ENCODE measurements at regions not wholly inside any gene's neighbourhood (a gene's known extent, or its start where the extent isn't known, plus 50 kb on each side); places are given as distances from the start of the nearest gene placed in this dataset.

DNA sequence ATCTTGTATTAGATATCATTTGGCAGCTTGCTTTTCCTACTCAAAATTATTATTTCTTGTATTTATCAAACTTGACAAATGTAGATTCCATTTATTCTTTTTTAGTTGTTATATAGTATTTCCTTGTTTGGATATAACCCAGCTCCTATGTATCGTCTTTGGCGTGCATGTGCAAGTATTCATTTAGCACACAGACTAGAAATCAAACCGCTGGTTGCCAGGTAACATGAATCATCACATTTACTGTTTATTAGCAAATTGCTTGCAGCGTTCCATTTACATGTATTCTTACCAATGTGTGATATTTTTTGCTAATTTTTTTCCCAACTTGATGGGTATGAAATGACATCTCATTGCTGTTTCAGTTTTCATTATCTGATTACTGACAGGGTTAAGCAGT, 2089.7 kb upstream of the CELF4 start:
- no peaks in the 10 kb centered on the region for H3K27me3 ChIP-seq (replicated peaks in 1 of 2; ENCODE audit: control insufficient read depth in 2 of 2, extremely low read depth in 1 of 2, insufficient read depth in 2 of 2, low read length in 1 of 2)
- H3K36me3 ChIP-seq (ENCODE audit: control insufficient read depth in 2 of 2, extremely low read depth in 1 of 2, insufficient read depth in 1 of 2, low read length in 1 of 2), result no peaks in the 10 kb centered on the region
- no CpG with 5 or more reads among the region's 4 CpGs for WGBS (ENCODE audit: insufficient coverage)
- ATAC-seq (replicated peaks in 1 of 4) (no peak), DNase-seq (no peak)
- no peaks in the 10 kb centered on the region for H3K4me1 ChIP-seq (ENCODE audit: control insufficient read depth in 1 of 2, extremely low read depth in 1 of 2, insufficient read depth in 2 of 2, low read length in 2 of 2)
- POLR2A ChIA-PET, result interaction anchor here in 1 of 2 donors (0.5 kb wide), 1 partner anchor 741 kb away, joined by 6 read pairs; no protein-coding TSS in a partner anchor
- H3K27ac Mint-ChIP-seq, result no peak overlapping the region
- H3K9me3 ChIP-seq, result no peaks in the 10 kb centered on the region
- no peak overlapping the region for H3K27ac ChIP-seq (ENCODE audit: low read length)
- H3K36me3 Mint-ChIP-seq, result no peaks in the 10 kb centered on the region
- H3K4me1 Mint-ChIP-seq, result no peaks in the 10 kb centered on the region
- no peak overlapping the region for H3K4me3 ChIP-seq (ENCODE audit: control insufficient read depth in 1 of 2, extremely low read depth in 1 of 2, low read length in 1 of 2)
- H3K4me3 Mint-ChIP-seq, result no peak overlapping the region
- CTCF ChIA-PET, result no interaction called here
- peaks cover 0 to 4% (median 0%) of the 10 kb centered on the region in 3 donors for H3K9me3 Mint-ChIP-seq
- no peaks in the 10 kb centered on the region for H3K27me3 Mint-ChIP-seq

DNA sequence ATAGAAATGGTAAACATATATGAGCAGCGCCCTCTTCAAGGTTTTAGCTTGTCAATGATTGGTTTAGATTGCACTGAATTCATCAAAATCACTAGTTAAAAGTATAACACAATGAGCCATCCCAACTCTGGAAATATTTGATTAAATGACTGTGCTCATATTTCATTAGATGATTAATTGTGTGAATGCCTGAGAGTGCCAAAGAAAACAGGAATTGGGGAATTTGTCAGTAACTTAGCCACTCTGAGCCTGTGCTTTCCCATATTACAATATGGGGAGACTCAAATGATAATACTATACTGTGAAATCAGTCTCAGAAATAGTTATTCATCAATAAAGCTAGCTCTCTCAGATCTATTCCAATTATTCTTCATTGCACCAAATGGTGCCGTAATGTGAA, 2087.6 kb upstream of the CELF4 start:
- Histone ChIP-seq H3K36me3 (ENCODE audit: control insufficient read depth in 2 of 2, extremely low read depth in 1 of 2, insufficient read depth in 1 of 2, low read length in 1 of 2) (no peaks in the 10 kb centered on the region), H3K9me3 (no peaks in the 10 kb centered on the region), H3K27me3 (replicated peaks in 1 of 2; ENCODE audit: control insufficient read depth in 2 of 2, extremely low read depth in 1 of 2, insufficient read depth in 2 of 2, low read length in 1 of 2) (no peaks in the 10 kb centered on the region), H3K27ac (ENCODE audit: low read length) (no peak overlapping the region), H3K4me1 (ENCODE audit: control insufficient read depth in 1 of 2, extremely low read depth in 1 of 2, insufficient read depth in 2 of 2, low read length in 2 of 2) (no peaks in the 10 kb centered on the region), H3K4me3 (ENCODE audit: control insufficient read depth in 1 of 2, extremely low read depth in 1 of 2, low read length in 1 of 2) (no peak overlapping the region)
- no peaks in the 10 kb centered on the region for H3K4me1 Mint-ChIP-seq
- no peak for ATAC-seq (replicated peaks in 1 of 4)
- H3K27me3 Mint-ChIP-seq, result no peaks in the 10 kb centered on the region
- H3K4me3 Mint-ChIP-seq, result no peak overlapping the region
- CTCF ChIA-PET, result no interaction called here
- no CpG with 5 or more reads among the region's 2 CpGs for WGBS (ENCODE audit: insufficient coverage)
- POLR2A ChIA-PET, result no interaction called here
- peaks cover 0 to 9% (median 0%) of the 10 kb centered on the region in 3 donors for H3K9me3 Mint-ChIP-seq
- no peak overlapping the region for H3K27ac Mint-ChIP-seq
- H3K36me3 Mint-ChIP-seq, result no peaks in the 10 kb centered on the region
- DNase-seq, result no peak

DNA sequence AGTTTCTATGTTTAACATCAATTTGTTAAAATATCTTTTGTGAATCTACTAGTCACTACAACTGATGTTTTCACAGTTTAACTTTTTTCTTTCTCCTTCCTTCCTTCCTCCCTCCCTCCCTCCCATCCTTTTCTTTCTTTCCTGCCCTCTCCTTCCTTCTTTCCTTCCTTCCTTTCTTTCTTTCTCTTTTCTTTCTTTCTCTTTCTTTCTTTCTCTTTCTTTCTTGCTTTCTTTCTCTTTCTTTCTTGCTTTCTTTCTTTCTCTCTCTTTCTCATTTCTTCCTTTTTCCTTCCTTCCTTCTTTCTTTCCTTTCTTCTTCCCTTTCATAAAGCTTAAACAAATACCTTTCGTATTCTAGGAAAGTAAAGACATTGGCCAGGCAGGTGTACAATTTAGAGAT, 2083.0 kb upstream of the CELF4 start:
- no CpG with 5 or more reads among the region's 1 CpG for WGBS (ENCODE audit: insufficient coverage)
- no peaks in the 10 kb centered on the region for H3K4me1 ChIP-seq (ENCODE audit: control insufficient read depth in 1 of 2, extremely low read depth in 1 of 2, insufficient read depth in 2 of 2, low read length in 2 of 2)
- POLR2A ChIA-PET, result no interaction called here

DNA sequence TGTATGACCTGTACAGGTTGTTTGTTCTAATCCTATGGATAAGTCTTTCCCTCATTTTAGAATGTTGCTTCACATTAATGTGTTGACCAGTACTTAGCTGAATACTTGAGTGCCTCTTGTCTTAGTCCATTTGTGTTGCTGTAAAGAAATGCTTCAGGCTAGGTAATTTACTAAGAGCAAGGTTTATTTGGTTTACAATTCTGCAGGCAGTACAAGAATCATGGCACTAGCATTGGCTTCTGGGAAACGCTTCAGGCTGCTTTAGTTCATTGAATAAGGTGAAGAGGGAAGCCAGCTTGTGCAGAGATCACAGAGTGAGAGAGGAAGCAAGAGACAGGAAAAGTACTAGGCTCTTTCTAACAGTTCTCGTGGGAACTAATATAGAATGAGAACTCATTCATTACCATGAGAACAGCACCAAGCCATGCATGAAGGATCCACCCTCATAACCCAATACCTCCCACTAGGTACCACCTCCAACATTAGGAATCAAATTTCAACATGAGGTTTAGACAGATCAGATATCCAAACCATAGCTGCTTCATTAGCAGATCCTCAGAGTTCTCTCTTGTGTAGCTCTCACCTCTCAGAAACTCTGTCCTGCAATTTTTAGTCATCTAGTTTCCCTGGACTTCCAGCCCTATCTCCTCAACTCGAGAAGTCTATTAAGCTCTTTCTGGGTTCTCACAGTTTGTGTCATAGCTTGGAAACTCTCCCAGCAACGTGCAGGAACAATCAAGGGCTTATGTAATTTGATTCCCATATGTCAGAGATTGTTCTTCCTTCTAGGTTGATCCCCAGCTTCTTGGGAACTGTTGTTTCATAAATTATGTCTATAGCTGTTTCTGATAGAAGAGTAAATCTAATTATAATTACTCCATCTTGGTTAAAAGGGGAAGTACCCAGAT, 2082.3 kb upstream of the CELF4 start:
- Histone ChIP-seq H3K4me3 (ENCODE audit: control insufficient read depth in 1 of 2, extremely low read depth in 1 of 2, low read length in 1 of 2) (no peak overlapping the region), H3K27me3 (replicated peaks in 1 of 2; ENCODE audit: control insufficient read depth in 2 of 2, extremely low read depth in 1 of 2, insufficient read depth in 2 of 2, low read length in 1 of 2) (no peaks in the 10 kb centered on the region), H3K9me3 (no peaks in the 10 kb centered on the region), H3K36me3 (ENCODE audit: control insufficient read depth in 2 of 2, extremely low read depth in 1 of 2, insufficient read depth in 1 of 2, low read length in 1 of 2) (no peaks in the 10 kb centered on the region), H3K27ac (ENCODE audit: low read length) (no peak overlapping the region), H3K4me1 (ENCODE audit: control insufficient read depth in 1 of 2, extremely low read depth in 1 of 2, insufficient read depth in 2 of 2, low read length in 2 of 2) (no peaks in the 10 kb centered on the region)
- no peak for DNase-seq
- no peaks in the 10 kb centered on the region for H3K4me1 Mint-ChIP-seq
- no peaks in the 10 kb centered on the region for H3K27me3 Mint-ChIP-seq
- ChIA-PET POLR2A (no interaction called here), CTCF (no interaction called here)
- no peak overlapping the region for H3K4me3 Mint-ChIP-seq
- 67% methylated on average over 2 of the region's 4 CpGs for WGBS (ENCODE audit: insufficient coverage)
- no peak overlapping the region for H3K27ac Mint-ChIP-seq
- ATAC-seq (replicated peaks in 1 of 4), result no peak
- no peaks in the 10 kb centered on the region for H3K36me3 Mint-ChIP-seq
- peaks cover 0 to 10% (median 6%) of the 10 kb centered on the region in 3 donors for H3K9me3 Mint-ChIP-seq

More for the DNA sequence above, 2083.0 kb upstream of the CELF4 start:
- Mint-ChIP-seq H3K4me1 (no peaks in the 10 kb centered on the region), H3K9me3 (peaks cover 0 to 10% (median 3%) of the 10 kb centered on the region in 3 donors), H3K27me3 (no peaks in the 10 kb centered on the region), H3K4me3 (no peak overlapping the region), H3K36me3 (no peaks in the 10 kb centered on the region), H3K27ac (no peak overlapping the region)
- CTCF ChIA-PET, result no interaction called here
- no peak for DNase-seq
- ATAC-seq (replicated peaks in 1 of 4), result no peak
- Histone ChIP-seq H3K9me3 (no peaks in the 10 kb centered on the region), H3K27ac (ENCODE audit: low read length) (no peak overlapping the region), H3K36me3 (ENCODE audit: control insufficient read depth in 2 of 2, extremely low read depth in 1 of 2, insufficient read depth in 1 of 2, low read length in 1 of 2) (no peaks in the 10 kb centered on the region), H3K4me3 (ENCODE audit: control insufficient read depth in 1 of 2, extremely low read depth in 1 of 2, low read length in 1 of 2) (no peak overlapping the region), H3K27me3 (replicated peaks in 1 of 2; ENCODE audit: control insufficient read depth in 2 of 2, extremely low read depth in 1 of 2, insufficient read depth in 2 of 2, low read length in 1 of 2) (no peaks in the 10 kb centered on the region)

DNA sequence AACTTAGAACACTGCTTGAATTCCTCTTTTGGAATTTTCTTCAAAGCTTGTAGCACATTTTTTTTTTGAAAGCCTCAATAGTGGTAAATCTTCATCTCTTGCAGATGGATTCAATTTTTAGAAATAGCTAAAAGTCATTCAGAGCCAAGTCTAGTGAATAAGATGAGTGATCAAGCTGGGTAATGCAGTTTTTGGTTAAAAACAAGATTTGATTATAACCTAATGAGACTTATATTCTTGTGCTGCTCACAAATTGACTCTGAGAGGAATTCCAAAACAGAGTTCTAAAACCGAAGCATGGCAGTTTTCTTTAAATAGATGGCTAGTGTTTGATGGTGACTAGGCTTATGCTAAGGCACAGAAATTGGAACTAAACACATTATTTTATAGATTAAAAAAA, 2072.6 kb upstream of the CELF4 start:
- CTCF ChIA-PET, result no interaction called here

DNA sequence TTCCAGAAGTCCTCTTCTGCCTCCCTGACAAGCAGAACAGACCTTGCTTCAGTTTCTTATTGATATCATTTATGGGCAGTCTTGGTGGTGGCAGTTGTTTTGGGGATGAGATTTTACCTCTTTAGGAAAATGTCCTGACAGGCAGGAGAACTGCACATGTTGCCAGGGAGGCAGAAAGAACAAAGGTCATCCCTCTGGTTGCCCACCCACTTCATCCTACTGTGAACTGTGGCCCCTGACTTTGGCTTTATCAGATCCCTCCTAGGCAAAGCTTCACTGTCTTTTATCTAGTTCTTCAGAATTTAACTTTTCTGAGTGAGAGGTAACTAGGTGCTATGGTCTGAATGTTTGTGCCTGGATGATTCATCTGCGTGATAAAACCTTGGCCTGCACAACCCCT, 2071.3 kb upstream of the CELF4 start:
- no peaks in the 10 kb centered on the region for H3K36me3 ChIP-seq (ENCODE audit: control insufficient read depth in 2 of 2, extremely low read depth in 1 of 2, insufficient read depth in 1 of 2, low read length in 1 of 2)
- Mint-ChIP-seq H3K36me3 (no peaks in the 10 kb centered on the region), H3K4me3 (no peak overlapping the region), H3K27me3 (no peaks in the 10 kb centered on the region), H3K27ac (no peak overlapping the region), H3K4me1 (no peaks in the 10 kb centered on the region), H3K9me3 (peaks cover 0 to 11% (median 8%) of the 10 kb centered on the region in 3 donors)
- no peaks in the 10 kb centered on the region for H3K9me3 ChIP-seq
- CTCF ChIA-PET, result no interaction called here
- ATAC-seq (replicated peaks in 1 of 4) (no peak), DNase-seq (no peak)
- POLR2A ChIA-PET, result no interaction called here
- H3K27me3 ChIP-seq (replicated peaks in 1 of 2; ENCODE audit: control insufficient read depth in 2 of 2, extremely low read depth in 1 of 2, insufficient read depth in 2 of 2, low read length in 1 of 2), result no peaks in the 10 kb centered on the region
- H3K27ac ChIP-seq (ENCODE audit: low read length), result no peak overlapping the region
- no peaks in the 10 kb centered on the region for H3K4me1 ChIP-seq (ENCODE audit: control insufficient read depth in 1 of 2, extremely low read depth in 1 of 2, insufficient read depth in 2 of 2, low read length in 2 of 2)
- H3K4me3 ChIP-seq (ENCODE audit: control insufficient read depth in 1 of 2, extremely low read depth in 1 of 2, low read length in 1 of 2), result no peak overlapping the region
- WGBS (ENCODE audit: insufficient coverage), result no CpG with 5 or more reads among the region's 1 CpG

More for the DNA sequence above, 2072.6 kb upstream of the CELF4 start:
- no peaks in the 10 kb centered on the region for H3K4me1 Mint-ChIP-seq
- WGBS (ENCODE audit: insufficient coverage), result no CpG with 5 or more reads among the region's 1 CpG
- POLR2A ChIA-PET, result interaction anchor here in 1 of 2 donors (0.6 kb wide), 1 partner anchor 833 kb away, joined by 3 read pairs; no protein-coding TSS in a partner anchor
- no peak overlapping the region for H3K4me3 Mint-ChIP-seq
- Histone ChIP-seq H3K36me3 (ENCODE audit: control insufficient read depth in 2 of 2, extremely low read depth in 1 of 2, insufficient read depth in 1 of 2, low read length in 1 of 2) (no peaks in the 10 kb centered on the region), H3K4me1 (ENCODE audit: control insufficient read depth in 1 of 2, extremely low read depth in 1 of 2, insufficient read depth in 2 of 2, low read length in 2 of 2) (no peaks in the 10 kb centered on the region), H3K27me3 (replicated peaks in 1 of 2; ENCODE audit: control insufficient read depth in 2 of 2, extremely low read depth in 1 of 2, insufficient read depth in 2 of 2, low read length in 1 of 2) (no peaks in the 10 kb centered on the region), H3K4me3 (ENCODE audit: control insufficient read depth in 1 of 2, extremely low read depth in 1 of 2, low read length in 1 of 2) (no peak overlapping the region), H3K9me3 (no peaks in the 10 kb centered on the region), H3K27ac (ENCODE audit: low read length) (no peak overlapping the region)
- H3K27me3 Mint-ChIP-seq, result no peaks in the 10 kb centered on the region
- ATAC-seq (replicated peaks in 1 of 4) (no peak), DNase-seq (no peak)
- H3K9me3 Mint-ChIP-seq, result peaks cover 0 to 11% (median 11%) of the 10 kb centered on the region in 3 donors
- H3K27ac Mint-ChIP-seq, result no peak overlapping the region
- H3K36me3 Mint-ChIP-seq, result no peaks in the 10 kb centered on the region

Measured in T-cell (primary cell).